ENCODE measurements at regions not wholly inside any gene's neighbourhood (a gene's known extent, or its start where the extent isn't known, plus 50 kb on each side); places are given as distances from the start of the nearest gene placed in this dataset.

- Mint-ChIP-seq H3K36me3 (no peaks in the 10 kb centered on the region), H3K4me1 (no peaks in the 10 kb centered on the region), H3K27ac (no peak overlapping the region), H3K27me3 (no peaks in the 10 kb centered on the region), H3K9me3 (peaks cover 2% of the 10 kb centered on the region), H3K4me3 (no peak overlapping the region)
- DNase-seq = no peak
- CTCF ChIA-PET = no interaction called here
These were observed 128.0 kb upstream of the VSTM2B start for GRCh38 chr19:29397748-29398147.

GRCh38 chr19:29399804-29400203, 126.0 kb upstream of the VSTM2B start:
- no peak overlapping the region for H3K4me3 Mint-ChIP-seq
- DNase-seq = no peak
- H3K27ac Mint-ChIP-seq = no peak overlapping the region
- CTCF ChIA-PET = interaction anchor here (0.8 kb wide), 1 partner anchor 24 kb away, joined by 3 read pairs; no protein-coding TSS in a partner anchor
- no peaks in the 10 kb centered on the region for H3K36me3 Mint-ChIP-seq
- no peaks in the 10 kb centered on the region for H3K9me3 Mint-ChIP-seq
- no peaks in the 10 kb centered on the region for H3K4me1 Mint-ChIP-seq
- peaks cover 6% of the 10 kb centered on the region for H3K27me3 Mint-ChIP-seq

GRCh38 chr19:29400917-29401711, 124.7 kb upstream of the VSTM2B start:
- Mint-ChIP-seq H3K36me3 (no peaks in the 10 kb centered on the region), H3K9me3 (no peaks in the 10 kb centered on the region), H3K27ac (no peak overlapping the region), H3K4me3 (no peak overlapping the region), H3K4me1 (no peaks in the 10 kb centered on the region), H3K27me3 (peaks cover 16% of the 10 kb centered on the region)
- CTCF ChIA-PET = no interaction called here
- no peak for DNase-seq

- CTCF ChIA-PET = no interaction called here
- H3K36me3 Mint-ChIP-seq = no peaks in the 10 kb centered on the region
These were observed 123.9 kb upstream of the VSTM2B start for GRCh38 chr19:29401712-29402421.

GRCh38 chr19:29402563-29402962, 123.2 kb upstream of the VSTM2B start:
- H3K36me3 Mint-ChIP-seq = no peaks in the 10 kb centered on the region
- H3K4me3 Mint-ChIP-seq = no peak overlapping the region
- no peak for DNase-seq
- H3K9me3 Mint-ChIP-seq = no peaks in the 10 kb centered on the region
- H3K27ac Mint-ChIP-seq = no peak overlapping the region
- H3K4me1 Mint-ChIP-seq = no peaks in the 10 kb centered on the region
- CTCF ChIA-PET = no interaction called here
- peaks cover 23% of the 10 kb centered on the region for H3K27me3 Mint-ChIP-seq

More at GRCh38 chr19:29401712-29402421, 123.9 kb upstream of the VSTM2B start:
- no peak overlapping the region for H3K27ac Mint-ChIP-seq
- H3K27me3 Mint-ChIP-seq = peaks cover 19% of the 10 kb centered on the region
- DNase-seq = no peak
- H3K4me3 Mint-ChIP-seq = no peak overlapping the region
- no peaks in the 10 kb centered on the region for H3K4me1 Mint-ChIP-seq
- no peaks in the 10 kb centered on the region for H3K9me3 Mint-ChIP-seq

- Mint-ChIP-seq H3K36me3 (no peaks in the 10 kb centered on the region), H3K9me3 (no peaks in the 10 kb centered on the region), H3K27ac (no peak overlapping the region), H3K4me3 (no peak overlapping the region), H3K27me3 (peaks cover 23% of the 10 kb centered on the region), H3K4me1 (no peaks in the 10 kb centered on the region)
- CTCF ChIA-PET = no interaction called here
- no peak for DNase-seq
These were observed 121.8 kb upstream of the VSTM2B start for GRCh38 chr19:29404015-29404414.

- Mint-ChIP-seq H3K4me1 (no peaks in the 10 kb centered on the region), H3K27ac (no peak overlapping the region), H3K9me3 (no peaks in the 10 kb centered on the region), H3K36me3 (no peaks in the 10 kb centered on the region), H3K4me3 (no peak overlapping the region), H3K27me3 (peaks cover 24% of the 10 kb centered on the region)
- CTCF ChIA-PET = no interaction called here
- no peak for DNase-seq
These were observed 120.7 kb upstream of the VSTM2B start for GRCh38 chr19:29404951-29405727.

- CTCF ChIA-PET = no interaction called here
- H3K9me3 Mint-ChIP-seq = no peaks in the 10 kb centered on the region
- H3K4me1 Mint-ChIP-seq = no peaks in the 10 kb centered on the region
- no peaks in the 10 kb centered on the region for H3K36me3 Mint-ChIP-seq
- H3K27ac Mint-ChIP-seq = no peak overlapping the region
- DNase-seq = no peak
- peaks cover 27% of the 10 kb centered on the region for H3K27me3 Mint-ChIP-seq
- H3K4me3 Mint-ChIP-seq = no peak overlapping the region
These were observed 120.1 kb upstream of the VSTM2B start for GRCh38 chr19:29405728-29405995.

- no peak for DNase-seq
- Mint-ChIP-seq H3K4me3 (no peak overlapping the region), H3K9me3 (no peaks in the 10 kb centered on the region), H3K27ac (no peak overlapping the region), H3K4me1 (no peaks in the 10 kb centered on the region), H3K36me3 (no peaks in the 10 kb centered on the region), H3K27me3 (peaks cover 25% of the 10 kb centered on the region)
- CTCF ChIA-PET = no interaction called here
These were observed 116.5 kb upstream of the VSTM2B start for GRCh38 chr19:29409076-29409862.

- Mint-ChIP-seq H3K36me3 (no peaks in the 10 kb centered on the region), H3K27ac (no peak overlapping the region), H3K4me1 (no peaks in the 10 kb centered on the region), H3K9me3 (no peaks in the 10 kb centered on the region), H3K4me3 (no peak overlapping the region), H3K27me3 (peaks cover 14% of the 10 kb centered on the region)
- DNase-seq = no peak
- CTCF ChIA-PET = no interaction called here
These were observed 115.2 kb upstream of the VSTM2B start for GRCh38 chr19:29410601-29411000.

- no peak overlapping the region for H3K4me3 Mint-ChIP-seq
- H3K27me3 Mint-ChIP-seq = peaks cover 10% of the 10 kb centered on the region
- H3K9me3 Mint-ChIP-seq = no peaks in the 10 kb centered on the region
- H3K36me3 Mint-ChIP-seq = no peaks in the 10 kb centered on the region
- CTCF ChIA-PET = no interaction called here
- DNase-seq = no peak
- H3K27ac Mint-ChIP-seq = no peak overlapping the region
- no peaks in the 10 kb centered on the region for H3K4me1 Mint-ChIP-seq
These were observed 114.6 kb upstream of the VSTM2B start for GRCh38 chr19:29411113-29411581.

- Mint-ChIP-seq H3K4me3 (no peak overlapping the region), H3K27ac (no peak overlapping the region), H3K27me3 (peaks cover 4% of the 10 kb centered on the region), H3K9me3 (no peaks in the 10 kb centered on the region), H3K36me3 (no peaks in the 10 kb centered on the region), H3K4me1 (no peaks in the 10 kb centered on the region)
- CTCF ChIA-PET = no interaction called here
- no peak for DNase-seq
These were observed 112.4 kb upstream of the VSTM2B start for GRCh38 chr19:29413435-29413834.

- no peak for DNase-seq
- CTCF ChIA-PET = no interaction called here
- Mint-ChIP-seq H3K4me3 (no peak overlapping the region), H3K27ac (no peak overlapping the region), H3K36me3 (no peaks in the 10 kb centered on the region), H3K9me3 (no peaks in the 10 kb centered on the region), H3K4me1 (no peaks in the 10 kb centered on the region), H3K27me3 (no peaks in the 10 kb centered on the region)
These were observed 110.3 kb upstream of the VSTM2B start for GRCh38 chr19:29415507-29415906.

- CTCF ChIA-PET = no interaction called here
- Mint-ChIP-seq H3K36me3 (no peaks in the 10 kb centered on the region), H3K27me3 (no peaks in the 10 kb centered on the region), H3K4me3 (no peak overlapping the region), H3K9me3 (peaks cover 3% of the 10 kb centered on the region), H3K27ac (no peak overlapping the region), H3K4me1 (no peaks in the 10 kb centered on the region)
- no peak for DNase-seq
These were observed 108.7 kb upstream of the VSTM2B start for GRCh38 chr19:29417048-29417447.
